Esophagus squamous epithelium (tissue), 5 donors: ENCODE measurements at regions not wholly inside any gene's neighbourhood (a gene's known extent, or its start where the extent isn't known, plus 50 kb on each side); places are given as distances from the start of the nearest gene placed in this dataset.

Experiments
- DNase-seq: peaks from one replicate; lab custom pipeline; 2025; lab: John Stamatoyannopoulos, UW
- H3K27ac ChIP-seq, 4 donors: fragments of 200-600 bp; sonication (generic); one replicate each; pipeline ENCODE4 v1.5.1; 2016 to 2019; ENCODE audit warnings: mild to moderate bottlenecking in 1 of 4
- H3K27me3 ChIP-seq, 4 donors: fragments of 200-600 bp; sonication (generic); 1 replicate in 3 of 4; 2 replicates in 1 of 4; pipeline versions ENCODE4 v1.5.1 to v1.6.0; 2017 to 2021; ENCODE audit warnings: antibody characterized with exemption in 1 of 4
- H3K36me3 ChIP-seq, 3 donors: fragments of 200-600 bp; sonication (generic); one replicate each; pipeline ENCODE4 v1.5.1; 2016 to 2019
- H3K4me1 ChIP-seq, 3 donors: fragments of 200-600 bp; sonication (generic); one replicate each; pipeline ENCODE4 v1.5.1; 2017 to 2019
- H3K4me3 ChIP-seq, 4 donors: fragments of 200-600 bp; sonication (generic); 1 replicate in 3 of 4; 2 replicates in 1 of 4; pipeline ENCODE4 v1.5.1; 2016 to 2019; ENCODE audit warnings: mild to moderate bottlenecking in 2 of 4, moderate library complexity in 1 of 4
- H3K9me3 ChIP-seq, 3 donors: fragments of 200-600 bp; sonication (generic); one replicate each; pipeline ENCODE4 v1.5.1; 2016 to 2019
- POLR2A ChIP-seq, 4 donors: fragments of 450-650 bp; IDR thresholded peaks; one replicate each; pipeline ENCODE4 v1.6.1; 2017; ENCODE audit warnings: antibody characterized with exemption in 4 of 4, mild to moderate bottlenecking in 4 of 4, moderate library complexity in 3 of 4
- WGBS, 2 donors: methylation state at CpG; one replicate each; pipeline ENCODE4 v1.1.5; 2018; 5-methylcytosine and 5-hydroxymethylcytosine counted together
- intact Hi-C: fragments of 100-400 bp; cut with DNase I; formaldehyde crosslinking; loops from one replicate; pipeline ENCODE4 v1.15.0; 2022
- TF ChIP-seq, protein P1 (sequence below), 6 experiments: fragments of 450-650 bp in 4 of 6; fragments of 200-600 bp in 2 of 6; sonication (generic) in 2 of 6; IDR thresholded peaks; one replicate each; pipeline ENCODE4 v1.5.1; 2016 to 2019; ENCODE audit warnings: antibody characterized with exemption in 6 of 6, mild to moderate bottlenecking in 4 of 6, moderate library complexity in 4 of 6
- donor health status: DM: yes; HTN: yes; CAD: no.

DNA sequence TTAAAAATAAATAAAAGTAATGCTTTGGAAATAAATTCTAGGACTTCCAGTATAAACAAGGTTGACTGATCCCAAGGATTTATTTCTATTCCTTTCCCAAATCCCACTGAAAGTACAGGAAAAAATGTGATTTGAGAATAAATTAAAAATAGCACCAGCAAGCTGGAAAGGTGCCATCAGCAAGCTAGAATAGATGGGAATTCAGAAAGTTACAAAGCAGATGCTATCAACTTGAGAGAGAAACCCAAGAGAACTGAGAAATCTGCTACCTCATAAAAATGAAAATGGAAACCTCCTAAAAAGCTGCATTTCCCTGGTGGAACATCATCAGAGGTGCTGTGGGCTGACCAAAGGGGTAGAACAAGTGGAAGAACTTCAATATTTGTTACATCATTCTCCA lies 148.6 kb upstream of the KCNJ3 start:
- Histone ChIP-seq H3K4me1 (no peaks in the 10 kb centered on the region), H3K27ac (no peak overlapping the region), H3K36me3 (no peaks in the 10 kb centered on the region), H3K9me3 (peaks cover 0 to 8% (median 0%) of the 10 kb centered on the region in 3 donors), H3K4me3 (no peak overlapping the region), H3K27me3 (no peaks in the 10 kb centered on the region)
- TF ChIP-seq POLR2A (IDR thresholded peaks at IDR 0.05), result no peak
- TF ChIP-seq, protein P1, sequence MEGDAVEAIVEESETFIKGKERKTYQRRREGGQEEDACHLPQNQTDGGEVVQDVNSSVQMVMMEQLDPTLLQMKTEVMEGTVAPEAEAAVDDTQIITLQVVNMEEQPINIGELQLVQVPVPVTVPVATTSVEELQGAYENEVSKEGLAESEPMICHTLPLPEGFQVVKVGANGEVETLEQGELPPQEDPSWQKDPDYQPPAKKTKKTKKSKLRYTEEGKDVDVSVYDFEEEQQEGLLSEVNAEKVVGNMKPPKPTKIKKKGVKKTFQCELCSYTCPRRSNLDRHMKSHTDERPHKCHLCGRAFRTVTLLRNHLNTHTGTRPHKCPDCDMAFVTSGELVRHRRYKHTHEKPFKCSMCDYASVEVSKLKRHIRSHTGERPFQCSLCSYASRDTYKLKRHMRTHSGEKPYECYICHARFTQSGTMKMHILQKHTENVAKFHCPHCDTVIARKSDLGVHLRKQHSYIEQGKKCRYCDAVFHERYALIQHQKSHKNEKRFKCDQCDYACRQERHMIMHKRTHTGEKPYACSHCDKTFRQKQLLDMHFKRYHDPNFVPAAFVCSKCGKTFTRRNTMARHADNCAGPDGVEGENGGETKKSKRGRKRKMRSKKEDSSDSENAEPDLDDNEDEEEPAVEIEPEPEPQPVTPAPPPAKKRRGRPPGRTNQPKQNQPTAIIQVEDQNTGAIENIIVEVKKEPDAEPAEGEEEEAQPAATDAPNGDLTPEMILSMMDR (IDR thresholded peaks at IDR 0.05), result no peak
- intact Hi-C loops, result no loop called here
- no peak for DNase-seq

DNA sequence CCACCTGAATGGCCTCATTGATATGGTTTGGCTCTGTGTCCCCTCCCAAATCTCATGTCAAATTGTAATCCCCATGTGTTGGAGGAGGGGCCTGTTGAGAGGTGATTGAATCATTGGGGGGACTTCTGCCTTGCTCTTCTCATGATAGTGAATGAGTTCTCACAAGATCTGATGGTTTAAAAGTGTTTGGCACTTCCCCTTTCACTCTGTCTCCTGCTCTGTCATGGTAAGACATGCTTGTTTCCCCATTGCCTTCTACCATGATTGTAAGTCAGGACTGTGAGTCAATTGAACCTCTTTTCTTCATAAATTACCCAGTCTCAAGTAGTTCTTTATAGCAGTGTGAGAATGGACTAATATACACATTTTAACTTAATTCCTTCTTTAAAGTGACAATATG lies 146.8 kb upstream of the KCNJ3 start:
- H3K4me1 ChIP-seq, result no peaks in the 10 kb centered on the region
- H3K27me3 ChIP-seq, result no peaks in the 10 kb centered on the region
- no peak overlapping the region for H3K4me3 ChIP-seq
- peaks cover 0 to 2% (median 0%) of the 10 kb centered on the region in 3 donors for H3K9me3 ChIP-seq
- TF ChIP-seq POLR2A (IDR thresholded peaks at IDR 0.05), result no peak
- TF ChIP-seq, protein P1 (IDR thresholded peaks at IDR 0.05), result no peak
- no peak overlapping the region for H3K27ac ChIP-seq
- no peaks in the 10 kb centered on the region for H3K36me3 ChIP-seq
- intact Hi-C loops, result no loop called here
- DNase-seq, result no peak

DNA sequence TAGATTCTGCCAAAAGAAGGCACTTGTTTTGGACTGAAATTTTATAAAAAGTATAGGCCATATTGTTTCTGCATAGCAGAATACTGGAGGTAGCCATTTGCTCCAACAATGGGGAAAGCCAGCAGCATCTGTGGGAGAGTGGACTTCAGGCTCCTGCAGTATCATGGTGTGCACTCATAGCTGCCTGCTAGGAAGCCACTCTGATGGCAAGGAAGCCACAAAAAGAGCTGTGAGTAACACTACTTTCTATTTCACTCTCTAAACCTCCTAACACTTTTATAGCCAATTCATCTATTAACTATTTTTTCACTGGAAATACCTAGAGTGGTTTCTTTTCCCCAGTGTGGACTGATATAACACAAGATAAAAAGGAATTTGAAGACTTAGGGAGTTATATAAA lies 144.4 kb upstream of the KCNJ3 start:
- H3K27me3 ChIP-seq, result no peaks in the 10 kb centered on the region
- intact Hi-C loops, result no loop called here
- no peaks in the 10 kb centered on the region for H3K9me3 ChIP-seq
- TF ChIP-seq POLR2A (IDR thresholded peaks at IDR 0.05), result no peak
- TF ChIP-seq, protein P1 (IDR thresholded peaks at IDR 0.05), result no peak
- H3K4me3 ChIP-seq, result no peak overlapping the region
- H3K27ac ChIP-seq, result no peak overlapping the region
- DNase-seq, result no peak
- no peaks in the 10 kb centered on the region for H3K4me1 ChIP-seq
- no peaks in the 10 kb centered on the region for H3K36me3 ChIP-seq

DNA sequence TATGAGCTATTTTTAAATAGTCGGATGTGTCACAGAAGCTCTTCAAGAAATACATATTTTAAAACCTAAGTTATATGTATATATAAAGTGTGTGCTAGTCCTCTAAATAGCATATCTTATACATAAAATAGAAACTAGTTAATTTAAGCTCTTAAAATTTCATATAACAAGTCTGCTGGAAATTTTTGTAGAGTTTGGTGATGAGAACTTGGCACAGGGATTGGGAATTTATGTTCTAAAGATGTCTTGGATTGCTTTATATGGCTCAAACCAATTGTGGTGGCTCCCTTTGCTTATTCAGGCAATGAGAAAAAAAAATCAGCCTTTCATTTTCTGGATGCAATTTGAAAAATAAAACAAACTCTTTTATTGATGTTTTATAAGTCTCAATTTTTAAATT lies 142.8 kb upstream of the KCNJ3 start:
- Histone ChIP-seq H3K4me1 (no peaks in the 10 kb centered on the region), H3K9me3 (no peaks in the 10 kb centered on the region), H3K27me3 (no peaks in the 10 kb centered on the region), H3K4me3 (no peak overlapping the region), H3K27ac (no peak overlapping the region), H3K36me3 (no peaks in the 10 kb centered on the region)
- intact Hi-C loops, result no loop called here
- DNase-seq, result no peak
- WGBS, 2 donors, result 74 to 91% methylated on average over 1 of the region's 1 CpG
- no peak for TF ChIP-seq POLR2A (IDR thresholded peaks at IDR 0.05)
- TF ChIP-seq, protein P1 (IDR thresholded peaks at IDR 0.05), result no peak

DNA sequence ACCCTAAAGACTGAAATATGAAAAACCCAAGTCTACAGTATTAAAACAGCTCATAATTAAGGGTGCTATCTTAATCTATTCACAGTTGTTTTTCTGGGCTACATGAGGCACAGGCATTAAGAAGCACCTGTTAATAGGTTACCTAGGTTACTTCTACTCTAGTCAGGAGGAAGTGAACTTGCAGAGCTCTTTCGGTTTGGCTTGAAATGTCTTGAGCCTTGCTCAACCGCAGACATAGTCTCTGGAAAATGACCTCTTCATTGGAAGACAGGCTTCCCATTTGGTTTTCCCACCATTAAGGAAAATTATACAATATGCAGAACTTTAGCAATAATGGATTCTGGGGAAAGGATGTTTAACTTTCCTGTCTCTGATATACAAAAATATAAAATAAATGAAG lies 142.3 kb upstream of the KCNJ3 start:
- H3K9me3 ChIP-seq, result no peaks in the 10 kb centered on the region
- no peak for DNase-seq
- WGBS, 2 donors, result 65 to 77% methylated on average over 2 of the region's 2 CpGs
- no peak overlapping the region for H3K27ac ChIP-seq
- H3K4me1 ChIP-seq, result no peaks in the 10 kb centered on the region
- TF ChIP-seq POLR2A (IDR thresholded peaks at IDR 0.05), result no peak
- TF ChIP-seq, protein P1 (IDR thresholded peaks at IDR 0.05), result no peak
- no peaks in the 10 kb centered on the region for H3K27me3 ChIP-seq
- no peak overlapping the region for H3K4me3 ChIP-seq
- H3K36me3 ChIP-seq, result no peaks in the 10 kb centered on the region
- intact Hi-C loops, result no loop called here
